GM23248 (cell line): ENCODE measurements at regions not wholly inside any gene's neighbourhood (a gene's known extent, or its start where the extent isn't known, plus 50 kb on each side); places are given as distances from the start of the nearest gene placed in this dataset.

ENCODE experiments used
- DNase-seq: peaks from one replicate; pipeline ENCODE4 v3.0.0-alpha.2; 2015
- H2AFZ ChIP-seq: fragments of 200-600 bp; sonication (generic); 2 replicates; pipeline ENCODE4 v1.6.1; 2016; ENCODE audit warnings: antibody characterized with exemption
- H3F3A ChIP-seq: fragments of 200-600 bp; sonication (generic); 2 replicates; pipeline ENCODE4 v1.6.1; 2016; ENCODE audit warnings: mild to moderate bottlenecking, antibody characterized with exemption, mixed run types; ENCODE audit not compliant: insufficient read depth
- H3K27ac ChIP-seq: fragments of 200-600 bp; sonication (generic); 2 replicates; pipeline ENCODE4 v1.5.1; 2016; ENCODE audit warnings: mild to moderate bottlenecking
- H3K27me3 ChIP-seq: fragments of 200-600 bp; sonication (generic); replicated peaks from 2 replicates; pipeline ENCODE4 v1.6.1; 2016; ENCODE audit warnings: mild to moderate bottlenecking; ENCODE audit not compliant: insufficient read depth
- H3K36me3 ChIP-seq: fragments of 200-600 bp; sonication (generic); 2 replicates; pipeline ENCODE4 v1.6.1; 2016; ENCODE audit warnings: low read depth, mild to moderate bottlenecking
- H3K4me1 ChIP-seq: fragments of 200-600 bp; sonication (generic); 2 replicates; pipeline ENCODE4 v1.6.1; 2016; ENCODE audit warnings: mild to moderate bottlenecking; ENCODE audit not compliant: insufficient read depth
- H3K4me2 ChIP-seq: fragments of 200-600 bp; sonication (generic); one replicate; pipeline ENCODE4 v1.6.1; 2016; ENCODE audit warnings: mild to moderate bottlenecking; ENCODE audit not compliant: unreplicated experiment
- H3K4me3 ChIP-seq: fragments of 200-600 bp; sonication (generic); 2 replicates; pipeline ENCODE4 v1.5.1; 2016; ENCODE audit warnings: mild to moderate bottlenecking
- H3K79me2 ChIP-seq: fragments of 200-600 bp; sonication (generic); 2 replicates; pipeline ENCODE4 v1.6.1; 2016; ENCODE audit warnings: mild to moderate bottlenecking; ENCODE audit not compliant: insufficient read depth
- H3K9ac ChIP-seq: fragments of 200-600 bp; sonication (generic); 2 replicates; pipeline ENCODE4 v1.6.1; 2016; ENCODE audit warnings: mild to moderate bottlenecking
- H3K9me2 ChIP-seq: fragments of 200-600 bp; sonication (generic); 2 replicates; pipeline ENCODE4 v1.6.1; 2016; ENCODE audit warnings: mixed run types, mild to moderate bottlenecking, moderate library complexity; ENCODE audit not compliant: insufficient read depth
- H3K9me3 ChIP-seq: fragments of 200-600 bp; sonication (generic); one replicate; pipeline ENCODE4 v1.6.1; 2017; ENCODE audit warnings: low read depth
- H4K20me1 ChIP-seq: fragments of 200-600 bp; sonication (generic); 2 replicates; pipeline ENCODE4 v1.6.0; 2016; ENCODE audit not compliant: insufficient read depth
- EZH2 ChIP-seq: fragments of 200-600 bp; sonication (generic); IDR thresholded peaks from 2 replicates; pipeline ENCODE4 v1.6.1; 2018; ENCODE audit warnings: antibody characterized with exemption, mild to moderate bottlenecking; ENCODE audit not compliant: insufficient read depth, poor library complexity, severe bottlenecking
- EZH2phosphoT487 ChIP-seq: fragments of 200-600 bp; sonication (generic); IDR thresholded peaks from 2 replicates; pipeline ENCODE4 v1.6.1; 2018; ENCODE audit warnings: antibody characterized with exemption, moderate library complexity, mild to moderate bottlenecking, low read depth; ENCODE audit not compliant: insufficient read depth
- WGBS, 2 experiments: methylation state at CpG; one replicate each; pipeline ENCODE4 v1.1.6; 2015 to 2017; ENCODE audit warnings: low lambda C conversion rate in 2 of 2, low coverage in 1 of 2; ENCODE audit errors: missing lambda C conversion rate in 2 of 2; 5-methylcytosine and 5-hydroxymethylcytosine counted together
- in situ Hi-C: fragments of 300-500 bp; cut with MboI; formaldehyde crosslinking; loops from 2 replicates; pipeline ENCODE4 v1.15.0; 2020

DNA sequence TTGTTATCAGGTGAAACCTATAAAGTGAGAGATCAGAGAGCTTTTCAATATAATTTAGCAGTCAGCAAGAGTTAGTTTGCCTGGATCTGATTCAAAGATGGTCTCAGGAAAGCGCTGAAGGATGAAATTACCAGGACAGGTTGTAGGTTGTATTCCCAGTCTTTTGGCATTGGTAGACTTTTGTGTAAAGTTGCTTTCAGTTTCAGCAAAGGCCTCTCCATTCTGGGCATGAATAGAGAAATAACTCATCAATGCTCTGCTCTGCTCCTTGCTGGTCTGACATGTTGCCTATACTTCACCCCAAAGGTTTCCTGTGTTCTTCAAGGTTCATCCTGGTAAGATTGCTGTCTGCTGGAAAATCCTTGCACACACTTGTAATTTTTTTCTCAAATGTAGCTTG is 714.8 kb downstream of the EPM2A start:
- Histone ChIP-seq H3K27me3 (no peaks in the 10 kb centered on the region), H3K4me3 (no peak overlapping the region), H3F3A (peaks cover 11% of the 10 kb centered on the region), H3K4me1 (peaks cover 18% of the 10 kb centered on the region), H3K36me3 (no peaks in the 10 kb centered on the region), H3K9me2 (no peaks in the 10 kb centered on the region), H3K9ac (no peak overlapping the region), H2AFZ (no peak overlapping the region), H4K20me1 (no peaks in the 10 kb centered on the region), H3K9me3 (no peaks in the 10 kb centered on the region), H3K79me2 (no peaks in the 10 kb centered on the region), H3K4me2 (no peak overlapping the region), H3K27ac (no peak overlapping the region)
- TF ChIP-seq EZH2 = no peak
- no peak for TF ChIP-seq EZH2phosphoT487
- DNase-seq = no peak
- 97 to 100% methylated on average over 1 of the region's 1 CpG for WGBS, 2 experiments
- in situ Hi-C loops = no loop called here

DNA sequence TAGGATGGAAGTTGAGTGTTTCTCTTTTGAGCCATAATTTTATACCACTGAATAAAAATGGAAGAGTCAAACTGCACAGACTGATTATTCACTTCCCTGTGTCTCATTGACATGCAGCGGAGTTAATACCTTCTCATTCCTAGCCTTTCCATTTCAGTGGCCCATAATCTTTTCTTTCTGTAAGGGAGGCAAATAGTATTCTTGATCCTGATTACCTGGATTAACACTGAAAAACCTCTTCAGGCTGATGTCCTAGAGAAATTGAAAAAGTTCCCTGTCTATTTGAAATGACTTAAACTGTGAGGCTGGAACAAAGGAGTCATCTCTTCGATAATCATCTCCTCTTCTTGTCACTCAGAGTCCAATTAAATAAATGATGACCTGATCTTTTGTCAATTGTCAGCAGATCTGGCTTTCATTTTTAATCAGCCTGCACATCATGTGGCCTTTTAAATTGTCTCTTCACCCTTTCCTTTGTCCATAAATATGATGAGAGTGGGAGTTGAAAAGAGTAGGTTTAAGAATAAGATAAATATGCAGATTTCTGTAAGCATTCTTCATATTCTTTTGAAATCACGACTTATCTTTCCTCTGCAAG is 713.0 kb downstream of the EPM2A start:
- 92 to 94% methylated on average over 3 of the region's 3 CpGs for WGBS, 2 experiments

DNA sequence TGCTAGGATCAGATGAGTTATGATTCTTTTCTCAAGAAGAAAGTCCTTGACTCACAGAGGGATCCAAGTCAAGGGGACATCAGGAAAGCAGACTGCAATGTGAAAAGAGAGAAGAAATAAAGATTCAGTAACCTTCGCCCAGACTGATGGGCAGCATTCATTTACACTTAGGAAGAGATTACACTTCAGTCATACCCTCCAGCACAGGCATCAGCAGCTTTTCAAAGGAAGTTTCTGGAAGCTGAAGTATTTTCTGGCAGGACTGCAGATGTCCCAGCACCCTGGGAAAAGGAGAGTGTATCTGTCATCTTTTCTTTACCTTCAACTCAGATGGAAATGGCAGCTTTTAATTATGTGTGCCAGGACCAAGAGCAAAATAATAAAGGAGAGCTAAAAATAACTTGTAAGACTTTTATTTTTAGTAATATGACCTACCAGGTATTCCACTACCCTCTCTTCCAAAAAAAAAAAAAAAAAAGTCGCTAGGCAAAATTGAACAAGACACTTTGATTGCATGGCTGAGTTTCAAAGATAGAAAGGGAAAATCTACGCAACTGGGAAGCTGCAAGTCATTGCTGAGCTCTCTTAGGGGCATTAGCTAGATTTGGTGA is 712.1 kb downstream of the EPM2A start:
- no peaks in the 10 kb centered on the region for H3F3A ChIP-seq
- no peak overlapping the region for H3K9ac ChIP-seq
- no peaks in the 10 kb centered on the region for H4K20me1 ChIP-seq
- H3K27me3 ChIP-seq = no peaks in the 10 kb centered on the region
- H3K36me3 ChIP-seq = no peaks in the 10 kb centered on the region
- no peak overlapping the region for H3K4me2 ChIP-seq
- no peaks in the 10 kb centered on the region for H3K4me1 ChIP-seq
- H3K79me2 ChIP-seq = no peaks in the 10 kb centered on the region
- H3K9me2 ChIP-seq = no peaks in the 10 kb centered on the region
- H3K4me3 ChIP-seq = no peak overlapping the region
- no peak overlapping the region for H2AFZ ChIP-seq
- no peaks in the 10 kb centered on the region for H3K9me3 ChIP-seq
- WGBS, 2 experiments = 87 to 91% methylated on average over 3 of the region's 3 CpGs
- DNase-seq = no peak
- no peak overlapping the region for H3K27ac ChIP-seq
- in situ Hi-C loops = no loop called here
- TF ChIP-seq EZH2 (no peak), EZH2phosphoT487 (no peak)

More for the DNA sequence above, 713.0 kb downstream of the EPM2A start:
- Histone ChIP-seq H3K27ac (no peak overlapping the region), H3K9me2 (no peaks in the 10 kb centered on the region), H3K27me3 (no peaks in the 10 kb centered on the region), H3K79me2 (no peaks in the 10 kb centered on the region), H3K9ac (no peak overlapping the region), H3K4me3 (no peak overlapping the region), H3K4me2 (no peak overlapping the region), H3K36me3 (no peaks in the 10 kb centered on the region), H4K20me1 (no peaks in the 10 kb centered on the region), H3F3A (no peaks in the 10 kb centered on the region), H3K9me3 (no peaks in the 10 kb centered on the region), H3K4me1 (peaks cover 6% of the 10 kb centered on the region; the same call in 1 of the 2 replicates), H2AFZ (no peak overlapping the region)
- no peak for DNase-seq
- TF ChIP-seq EZH2phosphoT487 = no peak
- TF ChIP-seq EZH2 = no peak
- in situ Hi-C loops = no loop called here

DNA sequence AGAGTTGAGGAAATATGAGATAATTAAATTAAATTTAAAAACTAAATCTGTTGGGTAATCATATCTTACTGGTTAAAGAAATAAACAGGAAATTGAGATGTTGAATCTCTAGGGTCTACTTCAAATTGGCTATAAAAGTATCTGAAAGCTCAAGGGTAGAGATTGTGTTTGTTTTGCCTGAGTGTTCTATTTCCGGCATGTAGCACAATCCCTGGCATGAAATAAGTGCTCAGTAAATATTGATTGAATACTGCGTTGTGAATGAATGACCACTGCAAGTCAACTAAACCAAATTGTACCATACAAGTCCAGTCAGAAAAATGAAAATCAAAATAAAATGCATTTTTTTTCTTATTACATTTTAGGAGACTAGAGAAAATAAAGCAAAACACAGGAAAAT is 709.8 kb downstream of the EPM2A start:
- in situ Hi-C loops = no loop called here
- Histone ChIP-seq H3K4me2 (no peak overlapping the region), H3K36me3 (no peaks in the 10 kb centered on the region), H3K4me3 (no peak overlapping the region), H3K9ac (no peak overlapping the region), H3K27me3 (no peaks in the 10 kb centered on the region), H3F3A (no peaks in the 10 kb centered on the region), H3K4me1 (peaks cover under 1% of the 10 kb centered on the region; the same call in 1 of the 2 replicates), H3K9me3 (no peaks in the 10 kb centered on the region), H3K79me2 (no peaks in the 10 kb centered on the region), H3K9me2 (no peaks in the 10 kb centered on the region), H4K20me1 (no peaks in the 10 kb centered on the region), H3K27ac (no peak overlapping the region), H2AFZ (no peak overlapping the region)
- DNase-seq = no peak
- TF ChIP-seq EZH2phosphoT487 = no peak
- TF ChIP-seq EZH2 = no peak
- WGBS, 2 experiments = 92 to 96% methylated on average over 2 of the region's 2 CpGs

DNA sequence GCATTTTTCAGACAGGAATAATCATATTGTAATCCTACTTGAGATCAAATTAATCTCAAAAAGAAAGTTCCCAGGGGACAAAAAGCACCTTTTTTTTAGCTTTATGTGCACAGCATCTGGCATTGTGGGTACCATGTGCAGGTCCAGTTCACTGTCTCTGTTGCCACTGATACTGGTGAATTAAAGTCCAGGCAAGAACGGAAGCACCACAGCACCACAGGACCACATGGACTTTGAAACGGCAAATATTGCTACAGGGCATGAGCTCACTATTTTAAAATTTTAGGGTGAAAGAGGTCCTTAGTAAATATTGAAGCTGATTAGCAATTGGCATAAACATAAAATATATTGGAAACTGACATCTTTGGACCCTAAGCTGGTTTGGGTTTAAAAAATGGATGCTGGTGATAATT is 709.0 kb downstream of the EPM2A start:
- H2AFZ ChIP-seq = no peak overlapping the region
- H4K20me1 ChIP-seq = no peaks in the 10 kb centered on the region
- no peaks in the 10 kb centered on the region for H3K27me3 ChIP-seq
- no peak overlapping the region for H3K4me3 ChIP-seq
- no peaks in the 10 kb centered on the region for H3K79me2 ChIP-seq
- WGBS, 2 experiments = 96 to 98% methylated on average over 2 of the region's 2 CpGs
- H3K36me3 ChIP-seq = no peaks in the 10 kb centered on the region
- H3F3A ChIP-seq = no peaks in the 10 kb centered on the region
- H3K4me1 ChIP-seq = peaks cover 8% of the 10 kb centered on the region; the same call in 1 of the 2 replicates
- no peak overlapping the region for H3K9ac ChIP-seq
- H3K4me2 ChIP-seq = no peak overlapping the region
- in situ Hi-C loops = no loop called here
- DNase-seq = no peak
- H3K27ac ChIP-seq = no peak overlapping the region
- no peaks in the 10 kb centered on the region for H3K9me3 ChIP-seq
- no peaks in the 10 kb centered on the region for H3K9me2 ChIP-seq
- TF ChIP-seq EZH2phosphoT487 (no peak), EZH2 (no peak)
